ENCODE measurements at regions not wholly inside any gene's neighbourhood (a gene's known extent, or its start where the extent isn't known, plus 50 kb on each side); places are given as distances from the start of the nearest gene placed in this dataset.

GRCh38 chr4:8737075-8737474 is 134.6 kb downstream of the HMX1 start:
- H3K4me3 ChIP-seq = no peak overlapping the region
- TF ChIP-seq CTCF (IDR thresholded peaks at IDR 0.05; ENCODE audit: poor library complexity) = no peak
- TF ChIP-seq EZH2 (IDR thresholded peaks at IDR 0.05; ENCODE audit: borderline replicate concordance) = no peak
- no peaks in the 10 kb centered on the region for H3K4me1 ChIP-seq (ENCODE audit: insufficient read depth)
- no peak overlapping the region for H3K27ac ChIP-seq
- no peak overlapping the region for H3K4me2 ChIP-seq
- H2AFZ ChIP-seq = no peak overlapping the region
- no peaks in the 10 kb centered on the region for H3K27me3 ChIP-seq
- WGBS (ENCODE audit: low lambda C conversion rate, missing lambda C conversion rate) = 93% methylated on average over 11 of the region's 11 CpGs
- no peaks in the 10 kb centered on the region for H3K79me2 ChIP-seq
- no peak for DNase-seq (ENCODE audit: low spot score)
- no peaks in the 10 kb centered on the region for H3K9me2 ChIP-seq (replicated peaks; ENCODE audit: insufficient read depth)
- no peaks in the 10 kb centered on the region for H3K36me3 ChIP-seq (replicated peaks; ENCODE audit: insufficient read depth, low read depth)
- no peaks in the 10 kb centered on the region for H3K9me3 ChIP-seq (ENCODE audit: low read depth)
- no peaks in the 10 kb centered on the region for H4K20me1 ChIP-seq (ENCODE audit: insufficient read depth, poor library complexity, severe bottlenecking)

GRCh38 chr4:8736090-8736825 is 135.4 kb downstream of the HMX1 start:
- Histone ChIP-seq H2AFZ (no peak overlapping the region), H3K27ac (no peak overlapping the region), H3K9me3 (ENCODE audit: low read depth) (no peaks in the 10 kb centered on the region), H3K4me3 (no peak overlapping the region), H3K79me2 (no peaks in the 10 kb centered on the region), H3K36me3 (replicated peaks; ENCODE audit: insufficient read depth, low read depth) (no peaks in the 10 kb centered on the region), H3K9me2 (replicated peaks; ENCODE audit: insufficient read depth) (no peaks in the 10 kb centered on the region), H3K27me3 (no peaks in the 10 kb centered on the region), H3K4me2 (no peak overlapping the region), H3K4me1 (ENCODE audit: insufficient read depth) (no peaks in the 10 kb centered on the region), H4K20me1 (ENCODE audit: insufficient read depth, poor library complexity, severe bottlenecking) (no peaks in the 10 kb centered on the region)
- DNase-seq (ENCODE audit: low spot score) = no peak
- no peak for TF ChIP-seq CTCF (IDR thresholded peaks at IDR 0.05; ENCODE audit: poor library complexity)
- TF ChIP-seq EZH2 (IDR thresholded peaks at IDR 0.05; ENCODE audit: borderline replicate concordance) = no peak
- TF ChIP-seq EZH2phosphoT487 (IDR thresholded peaks at IDR 0.05; ENCODE audit: low read depth, severe bottlenecking, unreplicated experiment) = no peak
- WGBS (ENCODE audit: low lambda C conversion rate, missing lambda C conversion rate) = 85% methylated on average over 18 of the region's 18 CpGs

- Histone ChIP-seq H3K4me3 (no peak overlapping the region), H3K27ac (no peak overlapping the region), H3K4me1 (ENCODE audit: insufficient read depth) (no peaks in the 10 kb centered on the region), H3K27me3 (no peaks in the 10 kb centered on the region), H3K9me2 (replicated peaks; ENCODE audit: insufficient read depth) (no peaks in the 10 kb centered on the region), H3K4me2 (no peak overlapping the region), H3K36me3 (replicated peaks; ENCODE audit: insufficient read depth, low read depth) (no peaks in the 10 kb centered on the region), H4K20me1 (ENCODE audit: insufficient read depth, poor library complexity, severe bottlenecking) (no peaks in the 10 kb centered on the region), H2AFZ (no peak overlapping the region), H3K79me2 (no peaks in the 10 kb centered on the region), H3K9me3 (ENCODE audit: low read depth) (no peaks in the 10 kb centered on the region)
- 82% methylated on average over 14 of the region's 14 CpGs for WGBS (ENCODE audit: low lambda C conversion rate, missing lambda C conversion rate)
- TF ChIP-seq EZH2 (IDR thresholded peaks at IDR 0.05; ENCODE audit: borderline replicate concordance) (no peak), EZH2phosphoT487 (IDR thresholded peaks at IDR 0.05; ENCODE audit: low read depth, severe bottlenecking, unreplicated experiment) (no peak), CTCF (IDR thresholded peaks at IDR 0.05; ENCODE audit: poor library complexity) (no peak)
- DNase-seq (ENCODE audit: low spot score) = no peak
Observed at GRCh38 chr4:8735236-8736089, 136.2 kb downstream of the HMX1 start.
